HepG2 (cell line): ENCODE measurements at regions not wholly inside any gene's neighbourhood (a gene's known extent, or its start where the extent isn't known, plus 50 kb on each side); places are given as distances from the start of the nearest gene placed in this dataset.

ENCODE experiments used
- AHR ChIP-seq: IDR thresholded peaks from 2 replicates; pipeline ENCODE4 v1.6.1; 2018; ENCODE audit warnings: missing genetic modification reagents, missing compliant biosample characterization
- ATF3 ChIP-seq: sonication (generic); formaldehyde crosslinking; IDR thresholded peaks from 2 replicates; pipeline ENCODE4 v1.4.0; 2020; ENCODE audit warnings: missing genetic modification reagents
- ATF6 ChIP-seq: sonication (generic); formaldehyde crosslinking; conservative IDR thresholded peaks from 2 replicates; pipeline ENCODE4 v1.4.0; 2020; ENCODE audit warnings: missing genetic modification reagents
- CHD2 ChIP-seq: IDR thresholded peaks from 2 replicates; pipeline ENCODE4 v1.6.1; 2011; ENCODE audit warnings: low read depth, low read length, improper control_type of control experiment
- CTCF ChIP-seq: sonication (generic); formaldehyde crosslinking; IDR thresholded peaks from 2 replicates; pipeline ENCODE4 v1.5.0; 2020; ENCODE audit warnings: mild to moderate bottlenecking, missing genetic modification reagents, moderate library complexity
- EZH2 ChIP-seq: conservative IDR thresholded peaks from 2 replicates; pipeline ENCODE4 v1.6.1; 2012; ENCODE audit warnings: mild to moderate bottlenecking, low read depth, low read length, moderate library complexity
- MIXL1 ChIP-seq: IDR thresholded peaks from 2 replicates; pipeline ENCODE4 v1.6.1; 2016
- SMC3 ChIP-seq: IDR thresholded peaks from 2 replicates; pipeline ENCODE4 v1.6.1; 2011; ENCODE audit warnings: low read length, improper control_type of control experiment
- TERF1 ChIP-seq: sonication (generic); formaldehyde crosslinking; IDR thresholded peaks from 2 replicates; pipeline ENCODE4 v1.8.0; 2022; ENCODE audit warnings: mild to moderate bottlenecking, missing genetic modification reagents, moderate library complexity
- USF2 ChIP-seq, 2 experiments: sonication (generic) in 1 of 2; formaldehyde crosslinking in 1 of 2; IDR thresholded peaks; 2 replicates each; pipeline versions ENCODE4 v1.5.1 to v1.6.1; 2011 to 2020; ENCODE audit warnings: borderline replicate concordance in 1 of 2, low read depth in 1 of 2, low read length in 1 of 2, mild to moderate bottlenecking in 1 of 2, missing genetic modification reagents in 1 of 2, moderate library complexity in 1 of 2
- ZFX ChIP-seq: sonication (generic); formaldehyde crosslinking; IDR thresholded peaks from 2 replicates; pipeline ENCODE4 v1.4.0; 2020; ENCODE audit warnings: mild to moderate bottlenecking, low read depth, missing genetic modification reagents, moderate library complexity
- ZNF142 ChIP-seq: sonication (generic); formaldehyde crosslinking; IDR thresholded peaks from 2 replicates; pipeline ENCODE4 v1.4.0; 2020; ENCODE audit warnings: missing genetic modification reagents
- ZNF143 ChIP-seq: sonication (generic); formaldehyde crosslinking; IDR thresholded peaks from 2 replicates; pipeline ENCODE4 v1.4.0; 2020; ENCODE audit warnings: missing genetic modification reagents
- ZNF724P ChIP-seq: sonication (generic); formaldehyde crosslinking; IDR thresholded peaks from 2 replicates; pipeline ENCODE4 v1.8.0; 2022; ENCODE audit warnings: missing genetic modification reagents, borderline replicate concordance

- TF ChIP-seq SMC3 (no peak), ATF6 (CRISPR knock-in tag) (no peak), TERF1 (CRISPR knock-in tag) (no peak), ZNF142 (CRISPR knock-in tag) (no peak), ZNF724P (no peak), CTCF (CRISPR knock-in tag) (no peak), USF2 (IDR thresholded peaks at IDR 0.05; ENCODE audit: low read depth, low read length) (no peak), USF2 (CRISPR knock-in tag; IDR thresholded peaks at IDR 0.05; ENCODE audit: borderline replicate concordance) (no peak), ZNF143 (no peak), EZH2 (no peak), MIXL1 (CRISPR knock-in tag) (no peak), ZFX (CRISPR knock-in tag) (no peak), AHR (CRISPR knock-in tag) (no peak), ATF3 (no peak), CHD2 (no peak)
These were observed 582.1 kb downstream of the ZEB2 start for GRCh38 chr2:143937723-143938350.
